OCI-LY1 (cell line): ENCODE measurements at regions not wholly inside any gene's neighbourhood (a gene's known extent, or its start where the extent isn't known, plus 50 kb on each side); places are given as distances from the start of the nearest gene placed in this dataset.
"Not testable (repeated sequence)": the region's sequence is repeated elsewhere in the genome, so short reads cannot be mapped to it uniquely, and the experiment has no call there.

Experiments
- EZH2 ChIP-seq: fragments of 200-600 bp; sonication (generic), shearing (Covaris generic); IDR thresholded peaks from 2 replicates; pipeline ENCODE4 v1.8.0; 2017; ENCODE audit warnings: borderline replicate concordance, mixed run types, mild to moderate bottlenecking, antibody characterized with exemption, low read length, moderate library complexity, mixed read lengths
- TF ChIP-seq, protein P1 (sequence below): fragments of 200-600 bp; sonication (generic), shearing (Covaris generic); IDR thresholded peaks from 2 replicates; pipeline ENCODE4 v1.5.1; 2017; ENCODE audit warnings: mild to moderate bottlenecking, antibody characterized with exemption, low read length, moderate library complexity, mixed read lengths

- TF ChIP-seq, protein P1, sequence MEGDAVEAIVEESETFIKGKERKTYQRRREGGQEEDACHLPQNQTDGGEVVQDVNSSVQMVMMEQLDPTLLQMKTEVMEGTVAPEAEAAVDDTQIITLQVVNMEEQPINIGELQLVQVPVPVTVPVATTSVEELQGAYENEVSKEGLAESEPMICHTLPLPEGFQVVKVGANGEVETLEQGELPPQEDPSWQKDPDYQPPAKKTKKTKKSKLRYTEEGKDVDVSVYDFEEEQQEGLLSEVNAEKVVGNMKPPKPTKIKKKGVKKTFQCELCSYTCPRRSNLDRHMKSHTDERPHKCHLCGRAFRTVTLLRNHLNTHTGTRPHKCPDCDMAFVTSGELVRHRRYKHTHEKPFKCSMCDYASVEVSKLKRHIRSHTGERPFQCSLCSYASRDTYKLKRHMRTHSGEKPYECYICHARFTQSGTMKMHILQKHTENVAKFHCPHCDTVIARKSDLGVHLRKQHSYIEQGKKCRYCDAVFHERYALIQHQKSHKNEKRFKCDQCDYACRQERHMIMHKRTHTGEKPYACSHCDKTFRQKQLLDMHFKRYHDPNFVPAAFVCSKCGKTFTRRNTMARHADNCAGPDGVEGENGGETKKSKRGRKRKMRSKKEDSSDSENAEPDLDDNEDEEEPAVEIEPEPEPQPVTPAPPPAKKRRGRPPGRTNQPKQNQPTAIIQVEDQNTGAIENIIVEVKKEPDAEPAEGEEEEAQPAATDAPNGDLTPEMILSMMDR, result not testable (repeated sequence)
- not testable (repeated sequence) for TF ChIP-seq EZH2
Measured at GRCh38 chr17:432471-432870, 79.9 kb upstream of the RPH3AL start.
